ENCODE measurements at regions not wholly inside any gene's neighbourhood (a gene's known extent, or its start where the extent isn't known, plus 50 kb on each side); places are given as distances from the start of the nearest gene placed in this dataset.

- POLR2A ChIA-PET = no interaction called here
- no peak for TF ChIP-seq IRF3 (IDR thresholded peaks at IDR 0.05; ENCODE audit: low read depth, low read length)
- no peak for TF ChIP-seq RCOR1 (IDR thresholded peaks at IDR 0.05; ENCODE audit: low read length)
- no peak for TF ChIP-seq ELF1 (IDR thresholded peaks at IDR 0.05)
- TF ChIP-seq MAX (IDR thresholded peaks at IDR 0.05; ENCODE audit: low read depth) = no peak
- no peak for TF ChIP-seq FOXM1 (IDR thresholded peaks at IDR 0.05; ENCODE audit: low read depth)
- TF ChIP-seq EP300 (IDR thresholded peaks at IDR 0.05; ENCODE audit: borderline replicate concordance in 1 of 2, low read depth in 1 of 2, low read length in 1 of 2) = no peak
- no peak for TF ChIP-seq MEF2A (IDR thresholded peaks at IDR 0.05; ENCODE audit: borderline replicate concordance, low read depth)
- Histone ChIP-seq H3K9me3 (no peaks in the 10 kb centered on the region), H3K79me2 (ENCODE audit: insufficient read depth) (no peaks in the 10 kb centered on the region), H2AFZ (ENCODE audit: low read depth) (no peak overlapping the region), H3K36me3 (replicated peaks in 1 of 2; ENCODE audit: control insufficient read depth in 1 of 2, insufficient read depth in 2 of 2, low read length in 1 of 2) (no peaks in the 10 kb centered on the region), H3F3A (replicated peaks; ENCODE audit: insufficient read depth) (no peaks in the 10 kb centered on the region), H3K9me2 (no peaks in the 10 kb centered on the region), H4K20me1 (ENCODE audit: insufficient read depth) (no peaks in the 10 kb centered on the region), H3K4me3 (ENCODE audit: low read depth in 2 of 2, low read length in 1 of 2) (no peak overlapping the region), H3K9ac (no peak overlapping the region), H3K27me3 (ENCODE audit: insufficient read depth) (0 out of 2 replicates have a peak, but pooled peaks cover 5% of the 10 kb centered on the region), H3K4me2 (no peak overlapping the region), H3K4me1 (ENCODE audit: control insufficient read depth in 1 of 2, insufficient read depth in 2 of 2, low read depth in 1 of 2, low read length in 1 of 2) (peaks cover 0 to 7% of the 10 kb centered on the region in 2 experiments; a peak in 1 of 4 replicates), H3K27ac (ENCODE audit: low read depth in 2 of 2, low read length in 1 of 2) (no peak overlapping the region)
- CTCF ChIA-PET = interaction anchor here (1.4 to 4.2 kb wide), 3 partner anchors 21 to 45 kb away, joined by 3 to 12 read pairs (median 3); no protein-coding TSS in a partner anchor
- 81% methylated on average over 8 of the region's 8 CpGs for WGBS (ENCODE audit: low lambda C conversion rate)
- DNase-seq = no peak
Measured at GRCh38 chr4:184958923-184959210, 59.4 kb upstream of the HELT start.

- H3K27ac ChIP-seq (ENCODE audit: low read depth in 2 of 2, low read length in 1 of 2) = no peak overlapping the region
- H3K79me2 ChIP-seq (ENCODE audit: insufficient read depth) = no peaks in the 10 kb centered on the region
- H3K9me3 ChIP-seq = no peaks in the 10 kb centered on the region
- H3K4me2 ChIP-seq = no peak overlapping the region
- H3F3A ChIP-seq (replicated peaks; ENCODE audit: insufficient read depth) = no peaks in the 10 kb centered on the region
- H2AFZ ChIP-seq (ENCODE audit: low read depth) = no peak overlapping the region
- no peaks in the 10 kb centered on the region for H3K36me3 ChIP-seq (replicated peaks in 1 of 2; ENCODE audit: control insufficient read depth in 1 of 2, insufficient read depth in 2 of 2, low read length in 1 of 2)
- CTCF ChIA-PET = interaction anchor here (1.4 to 4.2 kb wide), 3 partner anchors 21 to 45 kb away, joined by 3 to 12 read pairs (median 3); no protein-coding TSS in a partner anchor
- H4K20me1 ChIP-seq (ENCODE audit: insufficient read depth) = no peaks in the 10 kb centered on the region
- H3K9ac ChIP-seq = no peak overlapping the region
- no peaks in the 10 kb centered on the region for H3K9me2 ChIP-seq
- WGBS (ENCODE audit: low lambda C conversion rate) = 67% methylated on average over 8 of the region's 10 CpGs
- no peak overlapping the region for H3K4me3 ChIP-seq (ENCODE audit: low read depth in 2 of 2, low read length in 1 of 2)
- peaks cover 0 to 7% of the 10 kb centered on the region in 2 experiments; a peak in 1 of 4 replicates for H3K4me1 ChIP-seq (ENCODE audit: control insufficient read depth in 1 of 2, insufficient read depth in 2 of 2, low read depth in 1 of 2, low read length in 1 of 2)
- no peak for TF ChIP-seq JUND (IDR thresholded peaks at IDR 0.05)
- TF ChIP-seq POLR2AphosphoS5 (IDR thresholded peaks at IDR 0.05; ENCODE audit: low read depth, low read length) = no peak
- TF ChIP-seq RAD21 (IDR thresholded peaks at IDR 0.05; ENCODE audit: low read length) = no peak
- TF ChIP-seq FOXJ3 (CRISPR knock-in tag; IDR thresholded peaks at IDR 0.05) = no peak
- no peak for TF ChIP-seq RCOR1 (IDR thresholded peaks at IDR 0.05; ENCODE audit: low read length)
- no peak for TF ChIP-seq YY1 (IDR thresholded peaks at IDR 0.05; ENCODE audit: low read depth)
- TF ChIP-seq TAF1 (IDR thresholded peaks at IDR 0.05; ENCODE audit: borderline replicate concordance, low read depth, low read length) = no peak
- TF ChIP-seq TCF12 (IDR thresholded peaks at IDR 0.05) = no peak
- no peak for TF ChIP-seq PBX3 (IDR thresholded peaks at IDR 0.05)
- no peak for TF ChIP-seq RXRA (IDR thresholded peaks at IDR 0.05; ENCODE audit: borderline replicate concordance, low read depth)
- no peak for TF ChIP-seq ELF1 (IDR thresholded peaks at IDR 0.05)
- TF ChIP-seq NFIC (IDR thresholded peaks at IDR 0.05; ENCODE audit: borderline replicate concordance) = no peak
- TF ChIP-seq RFX5 (IDR thresholded peaks at IDR 0.05; ENCODE audit: low read length) = no peak
- no peak for TF ChIP-seq CTCF (IDR thresholded peaks at IDR 0.05)
- no peak for TF ChIP-seq MXI1 (IDR thresholded peaks at IDR 0.05; ENCODE audit: low read depth, low read length)
- TF ChIP-seq CHD2 (IDR thresholded peaks at IDR 0.05; ENCODE audit: low read length, partially characterized antibody) = no peak
- TF ChIP-seq REST (IDR thresholded peaks at IDR 0.05; ENCODE audit: low read depth, low read length) = no peak
- TF ChIP-seq MAX (IDR thresholded peaks at IDR 0.05; ENCODE audit: low read depth) = no peak
- no peak for DNase-seq
- POLR2A ChIA-PET = no interaction called here
- 0 out of 2 replicates have a peak, but pooled peaks cover 5% of the 10 kb centered on the region for H3K27me3 ChIP-seq (ENCODE audit: insufficient read depth)
Measured at GRCh38 chr4:184959309-184959708, 59.0 kb upstream of the HELT start.

Data from SK-N-SH (cell line).